Panc1 (cell line): ENCODE measurements at regions not wholly inside any gene's neighbourhood (a gene's known extent, or its start where the extent isn't known, plus 50 kb on each side); places are given as distances from the start of the nearest gene placed in this dataset.

Source experiments
- CTCF ChIP-seq: fragments of 450-650 bp; IDR thresholded peaks from 2 replicates; pipeline ENCODE4 v1.5.1; 2017; ENCODE audit warnings: mild to moderate bottlenecking
- POLR2AphosphoS5 ChIP-seq: IDR thresholded peaks from 2 replicates; pipeline ENCODE4 v1.6.1; 2012; ENCODE audit warnings: mild to moderate bottlenecking, low read depth, low read length, moderate library complexity
- REST ChIP-seq, 2 experiments: IDR thresholded peaks; 2 replicates each; pipeline ENCODE4 v1.6.1; 2011 to 2012; ENCODE audit warnings: low read depth in 2 of 2, control low read depth in 1 of 2, low read length in 1 of 2, mild to moderate bottlenecking in 1 of 2, moderate library complexity in 1 of 2; ENCODE audit not compliant: insufficient read depth in 1 of 2
- TCF7L2 ChIP-seq: IDR thresholded peaks from 2 replicates; pipeline ENCODE4 v1.6.1; 2011; ENCODE audit warnings: mild to moderate bottlenecking, low read depth, low read length, inconsistent platforms

GRCh38 chr12:78666584-78666983 is 198.0 kb upstream of the SYT1 start:
- TF ChIP-seq CTCF (no peak), POLR2AphosphoS5 (no peak), REST (IDR thresholded peaks at IDR 0.05; ENCODE audit: insufficient read depth in 1 of 2, low read depth in 2 of 2, low read length in 1 of 2) (no peak), TCF7L2 (no peak)
